Activated naive CD8-positive, alpha-beta T cell (primary cell): ENCODE measurements at regions not wholly inside any gene's neighbourhood (a gene's known extent, or its start where the extent isn't known, plus 50 kb on each side); places are given as distances from the start of the nearest gene placed in this dataset.

ENCODE experiments used
- H3K27ac Mint-ChIP-seq: one replicate; pipeline ENCODE4 v1.8.0; 2021; ENCODE audit warnings: mixed read lengths
- H3K27me3 Mint-ChIP-seq: one replicate; pipeline ENCODE4 v1.8.0; 2021; ENCODE audit warnings: mixed read lengths
- H3K36me3 Mint-ChIP-seq: one replicate; pipeline ENCODE4 v1.8.0; 2021; ENCODE audit warnings: mixed read lengths
- H3K4me1 Mint-ChIP-seq: one replicate; pipeline ENCODE4 v1.8.0; 2021; ENCODE audit warnings: low read depth, mixed read lengths
- H3K4me3 Mint-ChIP-seq: one replicate; pipeline ENCODE4 v1.8.0; 2021; ENCODE audit warnings: mild to moderate bottlenecking, mixed read lengths
- H3K9me3 Mint-ChIP-seq: one replicate; pipeline ENCODE4 v1.8.0; 2021; ENCODE audit warnings: low read depth, mixed read lengths

GRCh38 chr9:89889865-89890264, 285.1 kb downstream of the GADD45G start:
- no peaks in the 10 kb centered on the region for H3K36me3 Mint-ChIP-seq
- H3K27me3 Mint-ChIP-seq = no peaks in the 10 kb centered on the region
- no peaks in the 10 kb centered on the region for H3K4me1 Mint-ChIP-seq
- no peak overlapping the region for H3K4me3 Mint-ChIP-seq
- H3K9me3 Mint-ChIP-seq = no peaks in the 10 kb centered on the region
- no peak overlapping the region for H3K27ac Mint-ChIP-seq

GRCh38 chr9:89890326-89890980, 285.6 kb downstream of the GADD45G start:
- Mint-ChIP-seq H3K36me3 (no peaks in the 10 kb centered on the region), H3K27ac (no peak overlapping the region), H3K4me1 (no peaks in the 10 kb centered on the region), H3K9me3 (no peaks in the 10 kb centered on the region), H3K4me3 (no peak overlapping the region), H3K27me3 (no peaks in the 10 kb centered on the region)

- H3K36me3 Mint-ChIP-seq = no peaks in the 10 kb centered on the region
Measured at GRCh38 chr9:89891221-89891590, 286.4 kb downstream of the GADD45G start.

GRCh38 chr9:89891591-89892304, 286.9 kb downstream of the GADD45G start:
- H3K9me3 Mint-ChIP-seq = no peaks in the 10 kb centered on the region
- H3K36me3 Mint-ChIP-seq = no peaks in the 10 kb centered on the region
- H3K4me1 Mint-ChIP-seq = no peaks in the 10 kb centered on the region
- no peaks in the 10 kb centered on the region for H3K27me3 Mint-ChIP-seq
- no peak overlapping the region for H3K27ac Mint-ChIP-seq
- no peak overlapping the region for H3K4me3 Mint-ChIP-seq

More at GRCh38 chr9:89891221-89891590, 286.4 kb downstream of the GADD45G start:
- Mint-ChIP-seq H3K4me1 (no peaks in the 10 kb centered on the region), H3K27me3 (no peaks in the 10 kb centered on the region), H3K4me3 (no peak overlapping the region), H3K9me3 (no peaks in the 10 kb centered on the region), H3K27ac (no peak overlapping the region)

GRCh38 chr9:89892920-89893319, 288.1 kb downstream of the GADD45G start:
- Mint-ChIP-seq H3K27ac (no peak overlapping the region), H3K4me3 (no peak overlapping the region), H3K9me3 (no peaks in the 10 kb centered on the region), H3K4me1 (no peaks in the 10 kb centered on the region), H3K27me3 (no peaks in the 10 kb centered on the region), H3K36me3 (no peaks in the 10 kb centered on the region)

- Mint-ChIP-seq H3K27ac (no peak overlapping the region), H3K9me3 (no peaks in the 10 kb centered on the region), H3K4me1 (no peaks in the 10 kb centered on the region), H3K27me3 (no peaks in the 10 kb centered on the region), H3K36me3 (no peaks in the 10 kb centered on the region), H3K4me3 (no peak overlapping the region)
Measured at GRCh38 chr9:89893886-89894285, 289.1 kb downstream of the GADD45G start.

- Mint-ChIP-seq H3K27me3 (no peaks in the 10 kb centered on the region), H3K4me1 (no peaks in the 10 kb centered on the region), H3K27ac (no peak overlapping the region), H3K9me3 (no peaks in the 10 kb centered on the region), H3K4me3 (no peak overlapping the region), H3K36me3 (peaks cover 3% of the 10 kb centered on the region)
Measured at GRCh38 chr9:89896806-89897340, 292.1 kb downstream of the GADD45G start.

- Mint-ChIP-seq H3K27me3 (peaks cover 2% of the 10 kb centered on the region), H3K4me1 (no peaks in the 10 kb centered on the region), H3K9me3 (no peaks in the 10 kb centered on the region)
Measured at GRCh38 chr9:89899573-89899972, 294.8 kb downstream of the GADD45G start.

GRCh38 chr9:89901920-89902319, 297.1 kb downstream of the GADD45G start:
- Mint-ChIP-seq H3K36me3 (peaks cover 3% of the 10 kb centered on the region), H3K4me3 (no peak overlapping the region), H3K27ac (no peak overlapping the region), H3K27me3 (peaks cover 2% of the 10 kb centered on the region), H3K9me3 (no peaks in the 10 kb centered on the region), H3K4me1 (no peaks in the 10 kb centered on the region)

More at GRCh38 chr9:89899573-89899972, 294.8 kb downstream of the GADD45G start:
- H3K4me3 Mint-ChIP-seq = no peak overlapping the region
- H3K36me3 Mint-ChIP-seq = peaks cover 3% of the 10 kb centered on the region
- H3K27ac Mint-ChIP-seq = no peak overlapping the region

GRCh38 chr9:89902450-89903140, 297.8 kb downstream of the GADD45G start:
- no peaks in the 10 kb centered on the region for H3K4me1 Mint-ChIP-seq
- H3K4me3 Mint-ChIP-seq = no peak overlapping the region
- H3K27me3 Mint-ChIP-seq = peaks cover 2% of the 10 kb centered on the region
- no peaks in the 10 kb centered on the region for H3K9me3 Mint-ChIP-seq
- H3K27ac Mint-ChIP-seq = no peak overlapping the region
- peaks cover 3% of the 10 kb centered on the region for H3K36me3 Mint-ChIP-seq

GRCh38 chr9:89903141-89903475, 298.3 kb downstream of the GADD45G start:
- Mint-ChIP-seq H3K4me3 (no peak overlapping the region), H3K27me3 (peaks cover 2% of the 10 kb centered on the region)

GRCh38 chr9:89905606-89906338, 301.0 kb downstream of the GADD45G start:
- Mint-ChIP-seq H3K27ac (no peak overlapping the region), H3K4me1 (no peaks in the 10 kb centered on the region), H3K36me3 (no peaks in the 10 kb centered on the region), H3K4me3 (no peak overlapping the region), H3K27me3 (peaks cover 2% of the 10 kb centered on the region), H3K9me3 (no peaks in the 10 kb centered on the region)

More at GRCh38 chr9:89903141-89903475, 298.3 kb downstream of the GADD45G start:
- Mint-ChIP-seq H3K27ac (no peak overlapping the region), H3K9me3 (no peaks in the 10 kb centered on the region), H3K36me3 (peaks cover 3% of the 10 kb centered on the region), H3K4me1 (no peaks in the 10 kb centered on the region)

GRCh38 chr9:89911721-89912604, 307.2 kb downstream of the GADD45G start:
- Mint-ChIP-seq H3K4me1 (no peaks in the 10 kb centered on the region), H3K27ac (no peak overlapping the region), H3K36me3 (no peaks in the 10 kb centered on the region), H3K27me3 (no peaks in the 10 kb centered on the region), H3K4me3 (no peak overlapping the region), H3K9me3 (no peaks in the 10 kb centered on the region)

- Mint-ChIP-seq H3K27me3 (peaks cover 1% of the 10 kb centered on the region), H3K9me3 (no peaks in the 10 kb centered on the region), H3K36me3 (no peaks in the 10 kb centered on the region), H3K4me3 (no peak overlapping the region), H3K27ac (no peak overlapping the region), H3K4me1 (no peaks in the 10 kb centered on the region)
Measured at GRCh38 chr9:89912605-89912953, 307.8 kb downstream of the GADD45G start.
